Liver (tissue), 3 donors: ENCODE measurements at regions not wholly inside any gene's neighbourhood (a gene's known extent, or its start where the extent isn't known, plus 50 kb on each side); places are given as distances from the start of the nearest gene placed in this dataset.

Source experiments
- EGR1 ChIP-seq, 2 donors: IDR thresholded peaks; 2 replicates each; pipeline ENCODE4 v1.6.1; 2016 to 2018; ENCODE audit warnings: antibody characterized with exemption in 2 of 2, low read depth in 2 of 2
- JUND ChIP-seq, 2 donors: IDR thresholded peaks; 2 replicates each; pipeline ENCODE4 v1.6.1; 2016; ENCODE audit warnings: antibody characterized with exemption in 2 of 2
- RAD21 ChIP-seq, 2 donors: IDR thresholded peaks; 2 replicates each; pipeline ENCODE4 v1.6.1; 2016; ENCODE audit warnings: antibody characterized with exemption in 2 of 2, mild to moderate bottlenecking in 2 of 2
- SP1 ChIP-seq: IDR thresholded peaks from 2 replicates; pipeline ENCODE4 v1.6.1; 2018; ENCODE audit warnings: antibody characterized with exemption, mild to moderate bottlenecking
- TAF1 ChIP-seq: conservative IDR thresholded peaks from 2 replicates; pipeline ENCODE4 v1.6.1; 2016; ENCODE audit warnings: antibody characterized with exemption, mild to moderate bottlenecking
- YY1 ChIP-seq: IDR thresholded peaks from 2 replicates; pipeline ENCODE4 v1.6.1; 2016; ENCODE audit warnings: antibody characterized with exemption, mild to moderate bottlenecking
- TF ChIP-seq, protein P1 (sequence below): IDR thresholded peaks from 2 replicates; pipeline ENCODE4 v1.6.1; 2016; ENCODE audit warnings: antibody characterized with exemption, mild to moderate bottlenecking
- TF ChIP-seq, protein P2 (sequence below): fragments of 150-350 bp; IDR thresholded peaks from 2 replicates; pipeline ENCODE4 v1.5.1; 2017; ENCODE audit warnings: improper control_type of control experiment, low read depth, low read length; ENCODE audit not compliant: missing input control
- TF ChIP-seq, protein P3 (sequence below): IDR thresholded peaks from 2 replicates; pipeline ENCODE4 v1.6.1; 2016; ENCODE audit warnings: antibody characterized with exemption
- TF ChIP-seq, protein P4 (sequence below): IDR thresholded peaks from 2 replicates; pipeline ENCODE4 v1.6.1; 2016; ENCODE audit warnings: antibody characterized with exemption
- donor health status: healthy.
- donor health status: healthy.

DNA sequence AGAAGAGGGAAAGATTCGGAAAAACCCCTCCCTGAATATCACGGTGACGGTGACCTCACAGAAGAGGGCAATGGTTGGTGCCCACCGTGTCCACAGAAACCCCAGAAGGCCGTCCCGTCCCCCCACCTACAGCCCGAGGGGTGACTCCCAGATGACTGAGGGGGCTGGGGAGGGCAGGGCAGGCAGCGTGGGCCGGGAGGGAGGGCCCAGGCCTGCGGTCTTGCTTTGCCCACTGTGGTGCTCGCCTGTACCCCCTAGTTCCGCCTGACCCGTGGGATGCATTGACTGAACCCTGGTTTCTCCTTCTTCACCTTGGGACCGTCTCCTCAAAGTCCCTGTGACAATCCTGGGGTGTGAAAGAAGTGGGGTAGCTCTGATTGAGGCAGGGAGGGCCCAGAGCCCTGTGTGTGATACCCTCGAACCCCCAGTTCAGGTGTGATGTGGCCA lies 526.7 kb downstream of the BRD1 start:
- TF ChIP-seq, protein P1, sequence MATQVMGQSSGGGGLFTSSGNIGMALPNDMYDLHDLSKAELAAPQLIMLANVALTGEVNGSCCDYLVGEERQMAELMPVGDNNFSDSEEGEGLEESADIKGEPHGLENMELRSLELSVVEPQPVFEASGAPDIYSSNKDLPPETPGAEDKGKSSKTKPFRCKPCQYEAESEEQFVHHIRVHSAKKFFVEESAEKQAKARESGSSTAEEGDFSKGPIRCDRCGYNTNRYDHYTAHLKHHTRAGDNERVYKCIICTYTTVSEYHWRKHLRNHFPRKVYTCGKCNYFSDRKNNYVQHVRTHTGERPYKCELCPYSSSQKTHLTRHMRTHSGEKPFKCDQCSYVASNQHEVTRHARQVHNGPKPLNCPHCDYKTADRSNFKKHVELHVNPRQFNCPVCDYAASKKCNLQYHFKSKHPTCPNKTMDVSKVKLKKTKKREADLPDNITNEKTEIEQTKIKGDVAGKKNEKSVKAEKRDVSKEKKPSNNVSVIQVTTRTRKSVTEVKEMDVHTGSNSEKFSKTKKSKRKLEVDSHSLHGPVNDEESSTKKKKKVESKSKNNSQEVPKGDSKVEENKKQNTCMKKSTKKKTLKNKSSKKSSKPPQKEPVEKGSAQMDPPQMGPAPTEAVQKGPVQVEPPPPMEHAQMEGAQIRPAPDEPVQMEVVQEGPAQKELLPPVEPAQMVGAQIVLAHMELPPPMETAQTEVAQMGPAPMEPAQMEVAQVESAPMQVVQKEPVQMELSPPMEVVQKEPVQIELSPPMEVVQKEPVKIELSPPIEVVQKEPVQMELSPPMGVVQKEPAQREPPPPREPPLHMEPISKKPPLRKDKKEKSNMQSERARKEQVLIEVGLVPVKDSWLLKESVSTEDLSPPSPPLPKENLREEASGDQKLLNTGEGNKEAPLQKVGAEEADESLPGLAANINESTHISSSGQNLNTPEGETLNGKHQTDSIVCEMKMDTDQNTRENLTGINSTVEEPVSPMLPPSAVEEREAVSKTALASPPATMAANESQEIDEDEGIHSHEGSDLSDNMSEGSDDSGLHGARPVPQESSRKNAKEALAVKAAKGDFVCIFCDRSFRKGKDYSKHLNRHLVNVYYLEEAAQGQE = no peak
- TF ChIP-seq, protein P2, sequence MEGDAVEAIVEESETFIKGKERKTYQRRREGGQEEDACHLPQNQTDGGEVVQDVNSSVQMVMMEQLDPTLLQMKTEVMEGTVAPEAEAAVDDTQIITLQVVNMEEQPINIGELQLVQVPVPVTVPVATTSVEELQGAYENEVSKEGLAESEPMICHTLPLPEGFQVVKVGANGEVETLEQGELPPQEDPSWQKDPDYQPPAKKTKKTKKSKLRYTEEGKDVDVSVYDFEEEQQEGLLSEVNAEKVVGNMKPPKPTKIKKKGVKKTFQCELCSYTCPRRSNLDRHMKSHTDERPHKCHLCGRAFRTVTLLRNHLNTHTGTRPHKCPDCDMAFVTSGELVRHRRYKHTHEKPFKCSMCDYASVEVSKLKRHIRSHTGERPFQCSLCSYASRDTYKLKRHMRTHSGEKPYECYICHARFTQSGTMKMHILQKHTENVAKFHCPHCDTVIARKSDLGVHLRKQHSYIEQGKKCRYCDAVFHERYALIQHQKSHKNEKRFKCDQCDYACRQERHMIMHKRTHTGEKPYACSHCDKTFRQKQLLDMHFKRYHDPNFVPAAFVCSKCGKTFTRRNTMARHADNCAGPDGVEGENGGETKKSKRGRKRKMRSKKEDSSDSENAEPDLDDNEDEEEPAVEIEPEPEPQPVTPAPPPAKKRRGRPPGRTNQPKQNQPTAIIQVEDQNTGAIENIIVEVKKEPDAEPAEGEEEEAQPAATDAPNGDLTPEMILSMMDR = no peak
- TF ChIP-seq, protein P3, sequence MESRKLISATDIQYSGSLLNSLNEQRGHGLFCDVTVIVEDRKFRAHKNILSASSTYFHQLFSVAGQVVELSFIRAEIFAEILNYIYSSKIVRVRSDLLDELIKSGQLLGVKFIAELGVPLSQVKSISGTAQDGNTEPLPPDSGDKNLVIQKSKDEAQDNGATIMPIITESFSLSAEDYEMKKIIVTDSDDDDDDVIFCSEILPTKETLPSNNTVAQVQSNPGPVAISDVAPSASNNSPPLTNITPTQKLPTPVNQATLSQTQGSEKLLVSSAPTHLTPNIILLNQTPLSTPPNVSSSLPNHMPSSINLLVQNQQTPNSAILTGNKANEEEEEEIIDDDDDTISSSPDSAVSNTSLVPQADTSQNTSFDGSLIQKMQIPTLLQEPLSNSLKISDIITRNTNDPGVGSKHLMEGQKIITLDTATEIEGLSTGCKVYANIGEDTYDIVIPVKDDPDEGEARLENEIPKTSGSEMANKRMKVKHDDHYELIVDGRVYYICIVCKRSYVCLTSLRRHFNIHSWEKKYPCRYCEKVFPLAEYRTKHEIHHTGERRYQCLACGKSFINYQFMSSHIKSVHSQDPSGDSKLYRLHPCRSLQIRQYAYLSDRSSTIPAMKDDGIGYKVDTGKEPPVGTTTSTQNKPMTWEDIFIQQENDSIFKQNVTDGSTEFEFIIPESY = no peak
- no peak for TF ChIP-seq YY1
- TF ChIP-seq RAD21 (IDR thresholded peaks at IDR 0.05) = no peak
- TF ChIP-seq EGR1 (IDR thresholded peaks at IDR 0.05; ENCODE audit: low read depth in 2 of 2) = no peak
- no peak for TF ChIP-seq TAF1
- TF ChIP-seq, protein P4, sequence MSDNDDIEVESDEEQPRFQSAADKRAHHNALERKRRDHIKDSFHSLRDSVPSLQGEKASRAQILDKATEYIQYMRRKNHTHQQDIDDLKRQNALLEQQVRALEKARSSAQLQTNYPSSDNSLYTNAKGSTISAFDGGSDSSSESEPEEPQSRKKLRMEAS = no peak
- no peak for TF ChIP-seq SP1
- no peak for TF ChIP-seq JUND (IDR thresholded peaks at IDR 0.05)
